Loucy (cell line): ENCODE measurements at regions not wholly inside any gene's neighbourhood (a gene's known extent, or its start where the extent isn't known, plus 50 kb on each side); places are given as distances from the start of the nearest gene placed in this dataset.

ENCODE experiments used
- H2AFZ ChIP-seq: fragments of 200-600 bp; sonication (generic); 2 replicates; pipeline ENCODE4 v1.6.0; 2016; ENCODE audit warnings: antibody characterized with exemption, mild to moderate bottlenecking, low read length, moderate library complexity
- H3F3A ChIP-seq: fragments of 200-600 bp; 2 replicates; pipeline ENCODE4 v1.6.0; 2016; ENCODE audit warnings: antibody characterized with exemption, low read depth, mild to moderate bottlenecking
- H3K27me3 ChIP-seq: fragments of 200-600 bp; sonication (generic); 2 replicates; pipeline ENCODE4 v1.6.1; 2014; ENCODE audit warnings: low read length, mild to moderate bottlenecking; ENCODE audit not compliant: insufficient read depth, poor library complexity, severe bottlenecking
- H3K36me3 ChIP-seq: fragments of 200-600 bp; sonication (generic); 2 replicates; pipeline ENCODE4 v1.6.1; 2016; ENCODE audit warnings: low read length; ENCODE audit not compliant: insufficient read depth
- H3K4me1 ChIP-seq: fragments of 200-600 bp; sonication (generic); 2 replicates; pipeline ENCODE4 v1.5.1; 2014; ENCODE audit warnings: low read length, mild to moderate bottlenecking; ENCODE audit not compliant: insufficient read depth, poor library complexity, severe bottlenecking
- H3K4me2 ChIP-seq: fragments of 200-600 bp; sonication (generic); 2 replicates; pipeline ENCODE4 v1.6.0; 2014; ENCODE audit warnings: antibody characterized with exemption, low read length, low read depth, mild to moderate bottlenecking; ENCODE audit not compliant: poor library complexity, severe bottlenecking
- H3K4me3 ChIP-seq: fragments of 200-600 bp; sonication (generic); 2 replicates; pipeline ENCODE4 v1.5.1; 2014; ENCODE audit warnings: low read length, mild to moderate bottlenecking, mixed read lengths; ENCODE audit not compliant: poor library complexity, severe bottlenecking
- H3K79me2 ChIP-seq: fragments of 200-600 bp; sonication (generic); 2 replicates; pipeline ENCODE4 v1.6.1; 2014; ENCODE audit warnings: low read length; ENCODE audit not compliant: insufficient read depth
- H3K9ac ChIP-seq: fragments of 200-600 bp; sonication (generic); 2 replicates; pipeline ENCODE4 v1.6.0; 2014; ENCODE audit warnings: mild to moderate bottlenecking, low read depth, low read length, moderate library complexity; ENCODE audit not compliant: poor library complexity, severe bottlenecking
- H3K9me2 ChIP-seq: fragments of 200-600 bp; sonication (generic); replicated peaks from 2 replicates; pipeline ENCODE4 v1.6.1; 2016; ENCODE audit warnings: low read depth, low read length, mixed read lengths
- H3K9me3 ChIP-seq: fragments of 200-600 bp; sonication (generic); 2 replicates; pipeline ENCODE4 v1.6.1; 2014; ENCODE audit warnings: mild to moderate bottlenecking, antibody characterized with exemption, low read length, low read depth; ENCODE audit not compliant: insufficient read depth
- H4K20me1 ChIP-seq: fragments of 200-600 bp; sonication (generic); 2 replicates; pipeline ENCODE4 v1.6.0; 2014; ENCODE audit warnings: antibody characterized with exemption, low read length, mild to moderate bottlenecking; ENCODE audit not compliant: insufficient read depth, poor library complexity, severe bottlenecking
- EZH2phosphoT487 ChIP-seq: fragments of 200-600 bp; IDR thresholded peaks from 2 replicates; pipeline ENCODE4 v1.6.1; 2018; ENCODE audit warnings: antibody characterized with exemption, mild to moderate bottlenecking, moderate library complexity, borderline replicate concordance
- TF ChIP-seq, protein P1 (sequence below): fragments of 200-600 bp; sonication (generic); conservative IDR thresholded peaks from 2 replicates; pipeline ENCODE4 v1.5.1; 2014; ENCODE audit warnings: mild to moderate bottlenecking, antibody characterized with exemption, low read length

DNA sequence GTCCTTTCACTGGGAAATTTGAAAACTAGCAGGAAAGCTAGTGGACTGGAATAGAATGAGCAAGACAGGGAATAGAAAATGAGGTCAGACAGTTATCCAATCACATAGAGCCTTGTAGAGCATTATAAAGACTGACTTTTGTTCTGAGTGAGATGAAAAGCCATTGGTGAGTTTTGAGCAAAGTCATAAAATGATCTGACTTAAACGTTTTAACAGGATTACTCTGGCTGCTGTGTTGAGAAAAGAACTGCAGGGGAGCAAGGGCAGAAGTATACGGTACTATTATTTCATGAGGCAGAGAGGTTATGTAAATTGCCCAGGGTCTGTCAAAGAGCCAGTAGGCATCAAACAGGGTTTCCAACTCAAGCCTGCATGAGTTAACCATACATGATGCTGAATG is 393.4 kb downstream of the TFEC start:
- Histone ChIP-seq H3K4me2 (no peak overlapping the region), H3K9me2 (no peaks in the 10 kb centered on the region), H4K20me1 (no peaks in the 10 kb centered on the region), H3F3A (no peaks in the 10 kb centered on the region), H3K9ac (no peak overlapping the region), H3K27me3 (no peaks in the 10 kb centered on the region), H2AFZ (no peak overlapping the region), H3K79me2 (no peaks in the 10 kb centered on the region), H3K4me1 (no peaks in the 10 kb centered on the region), H3K36me3 (no peaks in the 10 kb centered on the region), H3K9me3 (no peaks in the 10 kb centered on the region), H3K4me3 (no peak overlapping the region)
- TF ChIP-seq, protein P1, sequence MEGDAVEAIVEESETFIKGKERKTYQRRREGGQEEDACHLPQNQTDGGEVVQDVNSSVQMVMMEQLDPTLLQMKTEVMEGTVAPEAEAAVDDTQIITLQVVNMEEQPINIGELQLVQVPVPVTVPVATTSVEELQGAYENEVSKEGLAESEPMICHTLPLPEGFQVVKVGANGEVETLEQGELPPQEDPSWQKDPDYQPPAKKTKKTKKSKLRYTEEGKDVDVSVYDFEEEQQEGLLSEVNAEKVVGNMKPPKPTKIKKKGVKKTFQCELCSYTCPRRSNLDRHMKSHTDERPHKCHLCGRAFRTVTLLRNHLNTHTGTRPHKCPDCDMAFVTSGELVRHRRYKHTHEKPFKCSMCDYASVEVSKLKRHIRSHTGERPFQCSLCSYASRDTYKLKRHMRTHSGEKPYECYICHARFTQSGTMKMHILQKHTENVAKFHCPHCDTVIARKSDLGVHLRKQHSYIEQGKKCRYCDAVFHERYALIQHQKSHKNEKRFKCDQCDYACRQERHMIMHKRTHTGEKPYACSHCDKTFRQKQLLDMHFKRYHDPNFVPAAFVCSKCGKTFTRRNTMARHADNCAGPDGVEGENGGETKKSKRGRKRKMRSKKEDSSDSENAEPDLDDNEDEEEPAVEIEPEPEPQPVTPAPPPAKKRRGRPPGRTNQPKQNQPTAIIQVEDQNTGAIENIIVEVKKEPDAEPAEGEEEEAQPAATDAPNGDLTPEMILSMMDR, result no peak
- no peak for TF ChIP-seq EZH2phosphoT487

DNA sequence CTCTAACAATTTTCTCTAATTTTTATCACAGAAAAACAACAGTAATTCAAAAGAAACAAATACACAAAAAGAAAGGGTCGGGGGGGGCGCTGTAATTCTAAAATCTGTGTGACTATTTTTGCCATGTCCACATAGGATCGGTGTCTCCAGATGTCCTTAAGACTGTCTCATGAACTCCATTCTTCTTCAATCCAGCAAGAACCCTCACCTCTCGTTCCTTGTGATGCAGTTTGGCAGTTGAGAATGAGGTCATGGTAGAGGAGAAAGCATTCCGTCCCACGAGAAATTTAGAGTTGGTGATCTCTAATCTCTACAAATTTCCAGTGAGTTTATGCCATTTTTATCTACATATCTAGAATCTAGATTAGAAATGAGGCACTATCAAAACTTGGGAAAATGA is 394.7 kb downstream of the TFEC start:
- no peak overlapping the region for H3K9ac ChIP-seq
- H3K79me2 ChIP-seq, result no peaks in the 10 kb centered on the region
- H3K27me3 ChIP-seq, result no peaks in the 10 kb centered on the region
- H4K20me1 ChIP-seq, result no peaks in the 10 kb centered on the region
- H3K4me1 ChIP-seq, result no peaks in the 10 kb centered on the region
- no peak for TF ChIP-seq EZH2phosphoT487
- TF ChIP-seq, protein P1, result no peak
- H3F3A ChIP-seq, result no peaks in the 10 kb centered on the region
- H3K4me2 ChIP-seq, result no peak overlapping the region
- no peaks in the 10 kb centered on the region for H3K36me3 ChIP-seq
- H2AFZ ChIP-seq, result no peak overlapping the region
- no peaks in the 10 kb centered on the region for H3K9me3 ChIP-seq
- H3K9me2 ChIP-seq, result no peaks in the 10 kb centered on the region
- H3K4me3 ChIP-seq, result no peak overlapping the region

DNA sequence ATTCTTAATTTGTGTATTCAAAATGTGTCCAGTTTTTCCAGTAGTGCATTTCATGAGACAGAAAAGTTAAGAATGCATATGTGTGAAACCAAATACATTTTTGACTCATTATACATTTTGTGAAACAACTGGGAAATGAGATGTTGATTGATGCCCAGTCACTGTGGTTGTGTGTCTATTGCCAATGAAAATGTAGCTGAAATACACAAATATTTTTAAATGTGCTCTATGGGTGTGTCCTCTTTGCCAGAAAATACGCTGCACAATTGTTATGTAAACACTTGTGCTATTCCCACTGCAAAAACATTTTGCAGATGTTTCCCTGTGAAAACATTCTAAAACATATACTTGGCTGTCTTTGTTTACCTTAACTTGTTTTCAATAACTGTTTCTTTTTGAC is 395.2 kb downstream of the TFEC start:
- Histone ChIP-seq H3K36me3 (no peaks in the 10 kb centered on the region), H3K9ac (no peak overlapping the region), H3K4me1 (no peaks in the 10 kb centered on the region), H2AFZ (no peak overlapping the region), H3K27me3 (no peaks in the 10 kb centered on the region), H3K9me2 (no peaks in the 10 kb centered on the region), H3K4me3 (no peak overlapping the region), H3F3A (no peaks in the 10 kb centered on the region), H3K79me2 (no peaks in the 10 kb centered on the region), H3K9me3 (no peaks in the 10 kb centered on the region), H3K4me2 (no peak overlapping the region), H4K20me1 (no peaks in the 10 kb centered on the region)
- TF ChIP-seq, protein P1, result no peak
- TF ChIP-seq EZH2phosphoT487, result no peak
